ENCODE measurements at regions not wholly inside any gene's neighbourhood (a gene's known extent, or its start where the extent isn't known, plus 50 kb on each side); places are given as distances from the start of the nearest gene placed in this dataset.
"Not testable (repeated sequence)": the region's sequence is repeated elsewhere in the genome, so short reads cannot be mapped to it uniquely, and the experiment has no call there.

GRCh38 chr19:40940771-40941170 is 50.3 kb upstream of the CYP2B6 start:
- not testable (repeated sequence) for DNase-seq (ENCODE audit: low read depth, low spot score)

- not testable (repeated sequence) for DNase-seq (ENCODE audit: low read depth, low spot score)
Measured at GRCh38 chr19:40938007-40938406, 53.1 kb upstream of the CYP2B6 start.

- DNase-seq (ENCODE audit: low read depth, low spot score), result no peak
Measured at GRCh38 chr19:40936755-40937154, 54.3 kb upstream of the CYP2B6 start.

GRCh38 chr19:40933025-40933424 is 51.0 kb upstream of the CYP2A7 start:
- peak; percentile 38 for DNase-seq (ENCODE audit: low read depth, low spot score)

- DNase-seq (ENCODE audit: low read depth, low spot score), result no peak
Measured at GRCh38 chr19:40932008-40932959, 50.3 kb upstream of the CYP2A7 start.

All from iPS DF 19.7 (cell line).